ENCODE measurements at regions not wholly inside any gene's neighbourhood (a gene's known extent, or its start where the extent isn't known, plus 50 kb on each side); places are given as distances from the start of the nearest gene placed in this dataset.

DNA sequence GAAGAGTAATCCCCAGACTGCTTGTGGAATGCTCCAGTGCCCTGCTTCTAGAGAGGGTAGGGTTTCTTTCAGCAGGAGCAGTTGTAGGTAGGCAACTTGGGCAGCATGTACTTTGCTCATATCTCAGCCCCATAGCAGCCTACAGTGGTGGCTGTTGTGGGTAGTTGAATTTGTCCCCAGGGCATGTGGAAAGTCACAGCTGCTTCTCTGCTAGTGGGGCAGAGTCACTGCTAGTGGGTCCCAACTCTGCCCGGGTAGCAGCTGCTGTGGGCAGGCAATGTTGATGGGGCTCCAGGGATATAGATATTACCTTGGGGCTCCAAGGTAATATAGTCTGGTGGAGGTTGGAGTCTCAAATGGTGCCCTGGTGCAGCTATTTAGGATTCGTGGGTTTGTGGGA, 174.5 kb downstream of the OTOL1 start:
- TF ChIP-seq CTCF (IDR thresholded peaks at IDR 0.05), result no peak
- TF ChIP-seq POLR2A (IDR thresholded peaks at IDR 0.05), result no peak
